HG03108 (cell line): ENCODE measurements at regions not wholly inside any gene's neighbourhood (a gene's known extent, or its start where the extent isn't known, plus 50 kb on each side); places are given as distances from the start of the nearest gene placed in this dataset.
"Not testable (repeated sequence)": the region's sequence is repeated elsewhere in the genome, so short reads cannot be mapped to it uniquely, and the experiment has no call there.

Experiments used
- ATAC-seq: cut with Tn5 transposase; IDR thresholded peaks from one replicate; pipeline ENCODE4 v1.9.1; 2021; ENCODE audit warnings: moderate library complexity; ENCODE audit not compliant: unreplicated experiment

DNA sequence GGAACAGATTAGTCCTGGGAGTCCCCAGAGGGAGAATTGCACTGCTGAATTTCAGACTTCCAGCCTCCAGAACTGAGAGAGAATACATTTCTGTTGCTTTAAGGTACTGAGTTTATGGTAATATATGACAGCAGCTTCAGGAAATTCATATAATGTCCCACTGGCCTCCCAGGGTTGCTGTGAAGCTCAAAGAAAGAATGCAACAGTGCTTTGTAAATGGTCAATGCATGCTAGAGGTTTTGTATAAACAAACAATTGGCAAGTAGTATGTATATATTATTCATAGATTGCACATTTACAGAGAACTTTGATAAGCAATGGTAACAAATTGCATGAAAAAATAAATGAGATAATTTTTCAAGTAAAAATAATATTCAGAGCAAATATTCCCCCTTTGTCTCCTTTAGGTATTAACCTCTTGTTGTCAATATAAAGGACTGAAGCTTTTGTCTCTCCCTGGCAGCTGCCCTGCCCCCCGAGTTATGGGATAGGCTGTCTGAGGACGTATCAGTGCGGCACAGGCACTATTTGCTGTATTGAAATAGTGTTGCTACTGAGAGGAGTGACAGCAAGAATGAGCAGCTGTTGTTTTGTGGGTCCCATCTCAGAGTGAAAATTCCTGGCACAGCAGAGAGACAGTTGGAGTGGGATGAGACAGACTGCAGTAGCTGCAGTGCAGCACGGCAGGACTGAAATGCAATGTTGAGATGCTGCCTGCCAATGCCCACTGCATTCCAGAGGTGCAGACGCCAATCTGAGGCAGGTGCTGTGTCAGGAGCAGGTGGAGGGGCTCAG lies 194.2 kb upstream of the GLRA1 start:
- no peak for ATAC-seq

DNA sequence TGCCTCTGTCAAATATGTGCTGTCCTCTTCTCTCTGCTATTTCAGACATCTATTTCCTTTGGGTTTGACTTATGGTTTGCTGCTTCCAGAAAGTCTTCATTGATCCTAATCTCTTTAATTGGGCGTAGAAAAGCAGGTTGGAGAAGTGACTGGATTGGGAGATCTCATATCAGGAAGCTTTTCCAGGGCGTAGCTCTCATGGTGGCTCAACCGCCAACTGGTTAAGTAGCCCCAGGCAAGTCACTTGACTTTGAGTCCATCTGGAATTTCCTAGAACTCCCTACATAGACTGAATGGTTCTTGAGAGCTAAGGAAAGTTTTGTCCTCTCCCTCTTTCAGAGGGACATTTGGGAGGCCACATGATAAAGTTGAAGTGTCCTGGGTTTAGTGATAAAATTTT lies 192.3 kb upstream of the GLRA1 start:
- ATAC-seq: no peak

DNA sequence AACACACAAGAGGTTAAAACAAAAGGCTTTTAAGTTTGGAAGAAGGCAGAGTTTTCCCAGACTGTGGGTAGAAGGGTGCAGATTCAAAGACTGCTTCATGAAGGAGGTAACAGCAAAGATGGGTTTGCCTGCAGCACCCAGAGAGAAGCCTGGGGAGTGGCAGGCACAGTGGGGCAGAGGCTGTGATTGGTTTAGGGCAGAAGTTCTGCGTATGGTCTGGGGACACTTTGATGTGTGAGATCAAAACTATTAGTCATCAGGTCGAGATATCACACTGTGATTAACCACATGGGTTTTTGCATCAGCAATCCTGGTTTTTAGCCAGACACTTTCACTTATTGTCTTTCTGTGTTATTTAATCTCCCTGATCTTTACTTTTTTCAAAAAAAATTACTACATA lies 188.8 kb upstream of the GLRA1 start:
- no peak for ATAC-seq

DNA sequence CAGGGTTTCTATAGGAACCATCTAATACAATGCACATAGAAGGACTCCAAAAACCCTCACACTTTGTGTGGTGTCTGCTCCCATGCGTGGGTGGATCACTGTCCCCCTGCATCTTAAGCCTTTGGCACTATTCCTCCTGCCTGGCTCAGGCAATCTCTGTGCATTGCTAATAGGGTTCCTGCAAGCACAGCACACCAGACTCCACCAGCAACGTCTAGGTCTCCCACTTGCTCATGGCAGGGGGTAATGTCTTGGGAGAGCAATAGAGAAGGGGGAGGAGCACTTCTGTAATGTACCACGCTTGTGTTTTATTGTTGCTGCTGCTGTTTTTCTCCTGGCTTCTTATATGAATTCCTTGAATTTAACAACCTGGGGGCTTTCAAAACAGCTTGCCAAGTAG lies 182.6 kb upstream of the GLRA1 start:
- no peak for ATAC-seq

DNA sequence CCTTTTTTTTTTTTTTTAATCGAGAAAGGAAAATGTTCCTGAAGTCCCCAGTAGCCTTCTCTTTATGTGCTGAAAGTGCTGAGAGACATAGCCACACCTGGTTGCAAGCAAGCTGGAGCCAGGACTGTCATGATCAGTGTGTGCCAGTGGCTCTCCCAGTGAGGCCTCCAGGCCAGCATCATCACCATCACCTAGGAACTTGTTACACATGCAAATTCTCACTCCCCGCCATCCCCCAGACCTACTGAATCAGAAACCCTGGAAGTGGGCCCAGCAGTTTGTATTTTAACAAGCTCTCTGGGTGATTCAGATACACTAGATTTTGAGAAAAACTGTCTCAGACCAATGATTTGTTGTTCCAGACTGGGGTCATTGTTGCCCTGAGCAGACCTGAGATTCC lies 181.9 kb upstream of the GLRA1 start:
- no peak for ATAC-seq

DNA sequence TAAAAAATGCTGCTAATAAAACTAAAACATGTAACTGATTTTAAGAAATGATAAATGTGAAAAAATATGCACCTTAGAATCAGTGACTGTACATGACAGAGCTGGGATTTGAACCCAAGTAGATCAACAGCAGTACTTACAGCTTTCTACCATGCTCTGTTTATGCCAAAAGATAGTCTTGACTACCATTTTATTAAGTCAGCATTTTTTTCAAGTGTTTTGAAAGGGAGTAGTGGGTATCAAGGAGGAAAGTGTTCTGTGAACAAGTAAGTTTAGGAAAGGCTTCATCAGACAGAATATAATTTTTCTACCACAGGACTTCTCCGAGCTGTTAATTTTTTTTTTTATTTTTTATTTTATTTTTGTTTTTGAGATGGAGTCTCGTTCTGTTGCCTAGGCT lies 180.4 kb upstream of the GLRA1 start:
- no peak for ATAC-seq

DNA sequence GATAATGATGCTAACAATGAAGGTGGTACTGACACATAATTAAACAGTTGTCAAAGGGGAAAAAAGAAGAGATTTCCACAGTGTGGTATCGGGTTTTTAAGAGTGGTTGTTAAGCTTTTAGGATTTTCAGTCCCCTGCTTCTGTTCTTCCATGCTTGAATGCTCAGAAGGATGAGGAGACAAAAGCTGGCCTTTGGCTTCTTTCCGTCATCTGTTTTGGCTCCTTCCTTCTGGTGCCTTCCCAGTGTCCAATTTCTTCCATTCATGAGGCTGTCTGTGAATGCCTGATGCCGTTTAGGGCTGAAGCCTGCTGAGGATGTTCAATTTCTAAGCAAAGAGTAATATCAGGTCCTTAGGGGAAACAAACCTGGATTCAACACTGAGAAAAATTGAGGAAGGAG lies 179.6 kb upstream of the GLRA1 start:
- no peak for ATAC-seq

DNA sequence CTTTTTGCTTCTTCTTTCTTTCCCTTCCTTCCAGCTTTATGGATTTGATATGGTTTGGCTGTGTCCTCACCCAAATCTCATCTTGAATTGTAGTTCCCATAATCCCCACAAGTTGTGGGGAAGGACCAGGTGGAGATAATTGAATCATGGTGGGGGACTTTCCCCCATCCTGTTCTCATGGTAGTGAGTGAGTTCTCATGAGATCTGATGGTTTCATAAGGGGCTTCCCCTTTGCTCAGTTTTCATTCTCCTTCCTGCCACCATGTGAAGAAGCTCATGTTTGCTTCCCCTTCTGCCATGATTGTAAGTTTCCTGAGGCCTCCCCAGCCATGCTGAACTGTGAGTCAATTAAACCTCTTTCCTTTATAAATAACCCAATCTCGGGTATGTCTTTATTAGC lies 178.3 kb upstream of the GLRA1 start:
- ATAC-seq: not testable (repeated sequence)

DNA sequence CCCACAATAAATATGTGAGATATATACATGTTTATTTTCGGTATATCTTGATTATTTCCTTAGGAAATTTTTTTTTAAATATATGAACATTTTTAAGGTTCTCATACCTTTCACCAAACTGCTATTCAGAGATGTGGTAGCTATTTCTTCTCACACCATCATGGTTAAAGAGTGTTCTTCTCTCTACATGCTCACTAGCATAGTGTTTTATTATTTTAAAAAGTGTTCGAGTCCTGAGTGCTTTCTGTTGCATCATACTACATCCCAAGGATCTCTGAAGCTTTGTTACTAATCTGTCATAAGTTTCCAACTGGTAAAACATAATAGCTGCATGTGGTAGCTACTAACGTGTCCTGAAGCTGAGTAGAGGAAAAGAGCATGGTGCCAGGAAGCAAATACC lies 177.4 kb upstream of the GLRA1 start:
- ATAC-seq: no peak

DNA sequence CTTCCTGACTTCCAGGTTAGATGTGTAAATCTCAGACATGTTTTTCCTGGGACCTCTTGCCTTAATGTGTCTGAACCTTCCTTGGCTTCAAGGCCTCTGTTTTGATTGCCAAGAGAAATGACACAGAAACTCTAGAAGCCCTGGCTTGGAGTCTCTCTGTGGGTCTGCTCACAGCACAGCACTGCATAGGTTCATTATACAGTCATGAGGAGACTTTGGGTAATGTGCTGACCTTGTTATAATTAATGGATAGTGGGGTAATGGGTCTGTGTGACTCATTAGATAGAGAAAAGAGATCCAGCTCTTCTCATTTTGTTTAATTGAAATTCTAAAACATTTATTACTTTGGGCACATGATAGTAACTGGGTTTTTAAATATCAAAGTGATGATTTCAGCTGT lies 175.8 kb upstream of the GLRA1 start:
- no peak for ATAC-seq

DNA sequence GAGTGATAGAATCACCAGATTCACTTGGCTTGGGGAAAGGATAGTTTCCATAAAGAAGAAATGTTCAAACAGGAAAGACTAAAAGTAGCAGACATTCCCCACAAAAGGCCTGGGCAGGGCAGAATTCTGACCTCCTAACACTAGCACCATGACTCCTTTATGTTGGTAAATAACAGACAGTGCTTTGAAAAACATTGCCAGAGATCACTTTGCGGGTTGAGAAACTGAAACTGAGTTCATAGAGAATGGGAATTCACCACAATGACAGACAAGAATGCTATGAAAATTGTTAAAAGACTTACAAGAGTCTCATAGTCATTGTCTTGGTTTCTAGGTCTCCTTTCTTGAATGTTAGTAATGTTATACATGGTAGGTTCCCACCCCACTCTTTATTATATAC lies 172.5 kb upstream of the GLRA1 start:
- ATAC-seq: no peak

DNA sequence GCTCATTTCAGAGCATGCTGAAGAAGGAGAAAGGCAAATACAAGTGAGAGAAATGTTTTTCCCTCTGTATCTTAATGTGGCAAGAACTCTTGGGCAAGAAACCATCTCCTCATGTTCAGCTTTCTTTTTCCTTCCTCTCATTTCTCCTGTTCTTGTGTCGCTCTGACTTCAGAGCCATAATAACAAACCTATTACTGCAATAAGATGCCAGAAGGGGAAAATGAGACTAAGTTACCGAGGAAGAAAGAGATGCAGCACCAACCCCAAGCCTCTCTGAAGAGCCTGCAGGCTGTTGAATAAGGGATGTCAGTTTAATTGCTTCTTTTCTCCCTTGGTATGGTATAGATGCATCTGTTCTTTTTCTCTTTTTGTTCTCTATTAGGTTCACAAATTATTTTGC lies 170.1 kb upstream of the GLRA1 start:
- no peak for ATAC-seq

DNA sequence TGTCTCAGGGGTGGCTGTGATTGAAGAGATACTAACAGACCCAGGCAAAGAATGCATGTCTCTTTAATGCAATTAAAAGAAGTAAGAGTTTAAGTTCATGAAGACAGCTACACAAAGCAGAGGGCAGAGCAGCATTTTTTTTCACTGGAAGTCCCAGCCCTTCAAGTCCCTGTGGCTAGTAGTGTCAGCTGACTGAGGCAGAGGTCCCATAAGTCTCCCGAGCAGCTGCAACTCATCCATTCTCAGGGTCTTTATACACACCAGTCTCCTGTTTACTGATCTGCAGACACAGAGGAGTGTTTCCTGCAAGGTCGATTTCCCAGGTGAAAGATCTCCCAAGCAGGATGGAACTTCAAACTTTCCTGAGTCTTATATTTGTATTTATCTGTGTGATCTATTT lies 169.4 kb upstream of the GLRA1 start:
- no peak for ATAC-seq

DNA sequence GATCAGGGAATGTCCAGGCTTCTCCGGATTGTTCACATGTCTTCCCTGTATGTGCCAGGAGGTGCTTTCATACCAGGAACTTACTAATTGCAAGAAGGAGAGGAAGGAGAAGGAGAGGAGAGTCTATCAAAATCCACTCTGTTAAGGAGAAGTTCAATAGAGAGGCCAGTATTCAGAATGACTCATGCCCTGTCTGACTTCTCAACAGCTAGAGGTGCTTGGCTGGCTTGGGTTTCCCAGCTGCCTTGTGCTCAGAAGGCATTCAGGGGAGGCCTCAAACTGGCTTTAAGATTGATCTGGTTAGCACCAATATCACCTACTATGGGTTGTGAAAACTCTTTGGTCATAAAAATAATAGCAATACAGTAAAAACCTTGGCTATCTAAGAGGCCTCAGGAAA lies 167.9 kb upstream of the GLRA1 start:
- peak; percentile 54 for ATAC-seq

DNA sequence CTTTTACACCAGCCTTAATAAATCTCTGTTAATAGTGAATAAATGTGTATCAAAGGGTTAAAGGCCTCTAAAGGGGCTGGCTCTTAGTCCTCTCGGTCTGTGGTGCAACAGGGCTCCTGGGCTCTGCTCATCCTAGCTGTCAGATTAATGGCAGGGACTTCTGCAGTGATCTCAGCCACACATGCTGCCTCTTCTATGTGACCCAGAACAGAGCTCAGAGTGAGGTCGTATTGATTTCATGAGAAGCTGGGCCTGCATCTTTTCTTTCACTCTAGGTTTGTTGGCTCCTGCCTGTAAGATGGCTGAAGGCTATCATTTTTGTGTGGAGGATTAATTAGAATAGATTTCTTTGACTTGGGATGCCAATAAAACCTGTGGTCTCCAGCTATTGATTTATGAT lies 165.0 kb upstream of the GLRA1 start:
- no peak for ATAC-seq

DNA sequence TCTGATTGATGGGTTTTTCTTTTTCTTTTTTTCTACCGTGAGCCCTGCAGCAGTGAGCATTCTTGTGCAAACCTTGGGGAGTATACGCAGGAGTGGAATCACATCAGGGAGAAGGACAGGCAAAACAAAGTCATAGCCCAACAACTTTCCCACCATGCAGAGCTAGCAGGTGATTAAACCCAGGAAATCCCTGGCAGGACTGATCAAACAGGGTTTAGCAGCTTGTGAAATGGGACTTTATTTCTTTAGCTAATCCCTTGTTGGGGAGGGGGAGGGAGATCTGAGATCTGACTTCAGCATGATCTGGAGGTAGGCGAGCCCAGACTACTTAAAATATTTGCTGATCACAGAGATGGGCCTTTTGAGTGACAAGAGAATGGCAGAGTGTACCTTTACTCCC lies 162.0 kb upstream of the GLRA1 start:
- no peak for ATAC-seq

DNA sequence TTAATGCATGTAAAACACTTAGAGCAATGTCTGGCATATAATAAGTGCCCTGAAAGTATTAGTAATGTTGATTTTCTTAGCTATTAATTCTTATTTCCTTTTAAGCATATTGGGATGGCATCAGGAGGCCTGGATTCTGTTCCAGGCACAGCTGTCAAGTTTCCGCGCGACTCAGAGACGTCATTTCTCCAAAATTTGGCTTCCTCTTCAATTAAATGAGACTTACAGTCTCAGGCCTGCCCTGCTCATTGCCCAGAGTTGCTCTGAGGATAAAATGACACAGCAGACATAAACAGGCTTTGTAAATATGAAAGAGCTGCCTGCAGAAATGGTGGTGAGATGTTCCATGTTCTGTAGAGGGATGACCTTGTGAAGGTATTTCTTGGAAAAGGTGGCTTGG lies 159.8 kb upstream of the GLRA1 start:
- no peak for ATAC-seq

DNA sequence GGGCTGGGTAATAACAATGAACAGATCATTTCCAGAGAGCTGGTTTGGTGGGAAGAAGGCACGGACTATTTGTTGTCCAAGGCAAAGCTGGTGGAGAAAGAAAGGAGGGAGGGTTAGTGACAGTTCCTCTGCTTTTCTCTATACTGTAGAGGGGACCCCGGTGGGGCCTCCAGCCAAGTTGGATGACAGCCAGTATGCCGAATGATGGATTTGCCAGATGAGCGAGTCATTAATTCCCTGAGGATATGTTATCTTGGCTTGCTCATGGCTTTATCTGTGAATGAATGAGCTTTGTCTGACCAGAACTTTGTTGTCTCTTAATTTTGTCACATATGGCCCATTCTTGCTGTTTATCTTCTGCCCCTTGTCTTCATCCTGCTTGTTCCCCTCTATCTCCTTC lies 158.6 kb upstream of the GLRA1 start:
- no peak for ATAC-seq

DNA sequence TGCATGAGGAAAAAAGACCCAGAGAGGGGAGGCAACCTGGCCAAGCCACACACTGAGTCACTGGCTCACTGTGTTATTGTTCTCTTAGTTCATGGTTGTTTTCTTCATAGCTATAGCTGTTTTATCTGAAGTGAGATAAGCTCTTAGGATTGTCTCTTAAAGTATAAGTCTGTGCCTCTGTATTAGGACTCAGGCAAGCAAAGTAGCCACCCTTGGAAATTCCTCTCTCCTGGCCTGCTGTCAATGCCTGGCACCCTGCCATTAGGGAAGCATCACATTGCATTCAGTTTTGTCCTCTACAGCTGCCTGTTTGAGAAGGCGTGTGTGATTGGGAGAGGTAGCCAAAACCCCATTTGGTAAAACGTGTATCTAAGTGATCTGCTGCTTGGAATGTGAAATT lies 147.4 kb upstream of the GLRA1 start:
- ATAC-seq: no peak

DNA sequence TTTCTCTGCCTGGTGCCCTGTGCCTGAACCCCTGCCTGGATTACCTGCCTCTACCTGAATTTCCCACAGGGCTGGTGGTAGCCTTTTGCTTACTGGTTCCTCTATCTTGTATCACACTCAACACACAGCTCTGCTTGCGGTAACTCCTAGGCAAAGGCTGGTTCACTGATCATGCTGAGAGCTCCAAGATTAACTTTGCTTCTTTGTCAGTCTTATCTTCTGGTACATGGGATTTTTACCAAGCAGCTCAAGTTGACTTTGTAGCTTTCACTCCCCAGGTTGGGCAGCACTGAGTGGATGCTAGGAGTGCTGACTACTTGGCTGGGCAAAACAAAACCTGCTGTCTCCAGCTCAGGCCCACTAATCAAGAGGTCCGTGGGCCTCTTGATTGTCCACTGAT lies 145.9 kb upstream of the GLRA1 start:
- ATAC-seq: no peak

DNA sequence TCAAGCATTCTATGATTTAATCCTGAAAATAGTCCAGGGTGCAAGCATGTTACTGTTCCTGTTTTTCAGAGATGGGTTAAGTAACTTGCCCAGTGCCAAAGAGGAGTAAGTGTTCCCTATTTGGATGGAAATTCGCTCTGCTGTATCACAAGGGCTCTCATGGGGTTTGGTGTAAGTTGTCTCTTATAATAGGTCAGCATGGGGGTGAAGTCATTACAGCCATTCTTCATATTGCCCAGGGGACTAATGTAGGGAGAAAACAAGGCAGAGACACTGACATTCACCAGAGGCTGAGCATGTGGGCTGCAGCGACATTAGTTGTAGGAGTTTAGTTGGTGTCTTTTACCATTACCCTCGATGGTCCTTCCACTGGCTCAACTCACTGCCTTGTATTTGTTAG lies 142.1 kb upstream of the GLRA1 start:
- no peak for ATAC-seq

DNA sequence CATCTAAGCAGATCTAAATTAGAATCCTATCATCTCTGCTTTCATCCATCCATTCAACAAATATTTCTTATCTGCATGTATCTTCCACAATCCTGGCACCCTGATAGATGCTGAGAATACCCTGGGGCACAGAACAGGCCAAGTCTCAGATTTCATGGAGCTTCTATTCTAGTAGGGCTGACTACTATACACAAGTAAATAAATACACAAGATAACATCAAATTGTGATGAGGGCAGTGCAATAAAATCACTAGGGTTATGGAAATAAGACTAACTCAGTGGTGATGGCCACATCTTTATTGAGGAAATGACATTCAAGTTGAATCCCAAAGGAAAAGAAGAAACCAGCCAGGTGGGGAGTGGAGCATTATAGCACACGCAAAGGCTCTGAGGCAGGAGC lies 138.4 kb upstream of the GLRA1 start:
- ATAC-seq: no peak

DNA sequence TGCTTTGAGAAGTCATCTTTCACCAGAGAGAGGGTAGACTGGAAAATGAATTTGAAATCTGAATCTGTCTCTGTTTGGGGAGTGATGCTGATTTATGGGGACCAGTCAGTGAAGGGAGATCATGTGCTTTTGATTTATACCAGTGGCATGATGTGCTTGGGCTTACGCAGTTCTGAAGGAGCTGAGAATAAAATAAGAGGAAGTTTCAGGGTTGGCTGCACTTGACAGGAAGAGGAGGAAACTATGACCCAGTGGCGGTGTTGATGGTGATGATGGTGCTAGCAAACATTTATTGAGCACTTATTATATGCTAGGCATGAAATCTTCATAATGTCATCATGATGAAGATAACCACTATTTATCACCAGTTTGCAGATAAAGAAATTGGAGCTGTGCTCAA lies 136.4 kb upstream of the GLRA1 start:
- no peak for ATAC-seq
